Transverse colon (tissue), 4 donors: ENCODE measurements at regions not wholly inside any gene's neighbourhood (a gene's known extent, or its start where the extent isn't known, plus 50 kb on each side); places are given as distances from the start of the nearest gene placed in this dataset.

ENCODE experiments used
- CTCF ChIP-seq, 5 experiments: fragments of 200-600 bp in 3 of 5; fragments of 450-650 bp in 2 of 5; sonication (generic) in 3 of 5; IDR thresholded peaks; 1 replicate in 2 of 5; 2 replicates in 3 of 5; pipeline ENCODE4 v1.5.1; 2016 to 2017; ENCODE audit warnings: antibody characterized with exemption in 5 of 5, inconsistent platforms in 3 of 5, mild to moderate bottlenecking in 2 of 5, moderate library complexity in 1 of 5
- EP300 ChIP-seq: sonication (generic); formaldehyde crosslinking; IDR thresholded peaks from one replicate; pipeline ENCODE4 v1.6.1; 2017; ENCODE audit warnings: antibody characterized with exemption, low read depth
- POLR2A ChIP-seq: fragments of 450-650 bp; IDR thresholded peaks from one replicate; pipeline ENCODE4 v1.6.1; 2016; ENCODE audit warnings: antibody characterized with exemption, mild to moderate bottlenecking, moderate library complexity
- POLR2AphosphoS5 ChIP-seq, 3 donors: sonication (generic); formaldehyde crosslinking; IDR thresholded peaks; one replicate each; pipeline ENCODE4 v1.6.1; 2016; ENCODE audit warnings: antibody characterized with exemption in 3 of 3

GRCh38 chr17:55617441-55617840 lies 105.2 kb downstream of the TMEM100 start:
- TF ChIP-seq POLR2AphosphoS5 (IDR thresholded peaks at IDR 0.05) = no peak
- no peak for TF ChIP-seq CTCF (IDR thresholded peaks at IDR 0.05)
- no peak for TF ChIP-seq POLR2A
- TF ChIP-seq EP300 = no peak
